ENCODE measurements at regions not wholly inside any gene's neighbourhood (a gene's known extent, or its start where the extent isn't known, plus 50 kb on each side); places are given as distances from the start of the nearest gene placed in this dataset.
"Not testable (repeated sequence)": the region's sequence is repeated elsewhere in the genome, so short reads cannot be mapped to it uniquely, and the experiment has no call there.

DNA sequence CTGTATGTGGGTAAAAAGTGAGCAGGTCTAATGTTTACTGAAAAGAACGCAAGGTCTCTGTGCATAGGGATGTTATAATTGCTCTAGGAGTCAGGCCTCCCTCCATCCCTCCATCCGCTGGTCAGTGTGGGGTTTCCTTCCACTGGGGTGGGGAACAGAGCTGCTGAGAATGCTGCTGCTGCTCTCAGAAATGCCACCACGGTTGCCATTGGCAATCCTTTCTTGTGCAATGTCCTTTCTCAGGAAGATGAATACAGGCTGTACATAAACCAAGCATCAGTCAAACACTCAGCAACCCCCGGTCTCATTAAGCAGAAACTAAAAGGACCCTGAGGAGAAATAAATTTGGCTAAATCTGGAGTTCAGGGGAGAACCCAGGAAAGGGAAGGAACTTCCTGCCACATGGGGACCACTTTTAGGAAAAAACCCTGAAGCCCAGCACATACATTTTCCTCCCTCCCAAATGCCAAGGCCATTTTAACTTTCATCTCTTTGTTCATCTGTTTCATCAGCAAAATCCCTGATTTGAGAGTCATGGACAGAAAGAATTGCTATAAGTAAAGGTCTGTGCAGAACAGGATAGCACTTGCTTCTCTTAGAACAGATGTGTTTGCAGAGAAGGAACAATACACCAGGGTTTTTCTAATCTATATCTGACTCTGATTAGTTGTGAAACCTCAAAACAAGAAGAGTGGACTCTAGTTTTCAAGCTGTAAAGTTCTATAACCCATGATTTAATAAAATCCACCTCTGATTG lies 70.4 kb upstream of the SLC1A3 start:
- no peak for DNase-seq

DNA sequence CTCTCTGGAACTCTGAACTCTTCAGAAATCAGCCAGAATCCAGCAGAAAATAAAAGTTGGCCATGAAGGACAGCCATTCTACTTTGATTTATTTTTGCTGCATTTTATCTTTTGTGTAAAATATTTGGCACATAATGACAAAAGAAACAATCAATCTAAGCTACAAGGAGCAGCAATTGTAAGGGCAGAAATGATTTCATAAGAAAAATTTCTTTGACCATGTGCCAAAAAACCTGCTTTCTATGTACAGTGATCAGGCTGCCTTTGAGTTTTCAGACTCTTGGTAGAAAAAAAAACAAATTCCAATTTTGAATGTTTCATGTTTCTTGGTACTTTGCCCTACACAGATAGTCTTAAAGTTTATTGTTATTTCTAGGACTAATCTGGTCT lies 69.8 kb upstream of the SLC1A3 start:
- no peak for DNase-seq

DNA sequence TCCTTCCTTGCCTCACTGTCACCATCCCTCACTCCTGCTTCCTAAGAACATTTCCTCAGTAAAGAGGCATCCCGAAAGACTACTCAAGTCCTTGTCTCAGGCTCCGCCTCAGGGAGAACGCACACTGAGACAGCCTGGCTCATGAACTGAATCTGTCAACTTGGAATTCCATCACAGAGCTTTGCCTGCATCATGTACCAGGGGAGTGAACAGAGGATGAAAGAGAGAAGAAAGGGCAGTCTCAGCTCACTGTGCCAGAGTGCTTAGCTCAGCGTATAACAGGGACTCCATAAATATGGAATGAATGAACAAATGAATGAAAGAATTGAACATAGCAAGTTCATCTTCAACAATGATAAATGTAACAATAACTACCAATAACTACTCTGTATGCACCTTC lies 68.7 kb upstream of the SLC1A3 start:
- DNase-seq: no peak

DNA sequence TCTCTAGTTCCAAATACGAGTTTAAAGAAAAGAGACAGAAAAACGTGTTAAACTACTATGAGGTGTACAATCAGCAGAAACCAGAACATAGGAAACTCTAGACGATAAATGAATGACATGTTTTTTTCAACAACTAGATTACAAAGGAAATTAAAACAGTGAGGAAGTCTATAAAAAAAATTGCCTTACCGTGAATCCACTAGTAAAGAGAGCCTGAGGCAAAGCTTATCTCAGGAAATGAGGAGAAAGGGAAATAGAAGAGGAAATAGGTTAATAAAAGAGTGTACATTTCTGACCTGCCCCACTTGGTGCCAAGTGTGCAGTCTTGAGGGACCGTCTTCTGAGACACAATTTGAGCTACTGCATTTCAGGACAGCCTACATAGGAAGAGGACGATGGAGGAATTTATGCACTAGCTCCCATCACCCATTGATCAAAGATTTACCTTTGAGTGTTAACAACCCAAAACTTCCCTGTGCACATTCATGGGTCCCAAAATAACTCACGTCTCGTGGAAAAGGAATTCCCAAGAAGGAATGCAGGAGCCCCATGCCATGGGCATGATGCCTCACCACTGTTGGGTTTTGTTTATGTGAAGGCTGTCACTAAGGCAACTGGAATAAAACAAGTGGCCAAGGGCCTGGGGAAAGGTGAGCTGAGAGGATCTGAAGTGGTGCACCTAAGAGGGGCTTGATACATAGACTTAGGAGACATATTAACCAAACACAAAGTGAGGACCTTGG lies 53.6 kb upstream of the SLC1A3 start:
- DNase-seq: no peak

DNA sequence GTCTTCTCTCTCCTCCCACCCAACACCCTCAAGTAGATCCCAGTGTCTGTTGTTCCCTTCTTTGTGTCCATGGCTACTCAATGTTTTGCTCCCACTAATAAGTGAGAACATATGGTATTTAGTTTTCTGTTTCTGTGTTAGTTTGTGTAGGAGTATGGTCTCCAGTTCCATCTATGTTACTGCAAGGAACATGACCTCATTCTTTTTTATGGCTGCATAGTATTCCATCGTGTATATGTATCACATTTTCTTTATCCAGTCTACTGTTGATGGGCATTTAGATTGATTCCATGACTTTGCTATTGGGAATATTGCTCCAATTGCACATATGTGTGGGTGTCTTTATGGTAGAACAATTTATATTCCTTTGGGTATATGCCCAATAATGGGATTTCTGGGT lies 51.4 kb upstream of the SLC1A3 start:
- DNase-seq: not testable (repeated sequence)
